Epithelial cell of esophagus (primary cell): ENCODE measurements at regions not wholly inside any gene's neighbourhood (a gene's known extent, or its start where the extent isn't known, plus 50 kb on each side); places are given as distances from the start of the nearest gene placed in this dataset.
A peak's percentile ranks its signal among the peaks of the same experiment; 100 is the strongest.
"Not testable (repeated sequence)": the region's sequence is repeated elsewhere in the genome, so short reads cannot be mapped to it uniquely, and the experiment has no call there.

Experiments used
- DNase-seq: peaks from one replicate; pipeline ENCODE4 v3.0.0; 2010; ENCODE audit warnings: low read depth
- H3K4me3 ChIP-seq: 2 replicates; pipeline ENCODE4 v1.5.1; 2011; ENCODE audit warnings: mild to moderate bottlenecking, low read length, control low read depth
- TF ChIP-seq, protein P1 (sequence below): IDR thresholded peaks from 2 replicates; pipeline ENCODE4 v1.5.1; 2011; ENCODE audit warnings: low read depth, mild to moderate bottlenecking, low read length, control low read depth, inconsistent platforms; ENCODE audit not compliant: insufficient read depth; ENCODE audit errors: missing control alignments

DNA sequence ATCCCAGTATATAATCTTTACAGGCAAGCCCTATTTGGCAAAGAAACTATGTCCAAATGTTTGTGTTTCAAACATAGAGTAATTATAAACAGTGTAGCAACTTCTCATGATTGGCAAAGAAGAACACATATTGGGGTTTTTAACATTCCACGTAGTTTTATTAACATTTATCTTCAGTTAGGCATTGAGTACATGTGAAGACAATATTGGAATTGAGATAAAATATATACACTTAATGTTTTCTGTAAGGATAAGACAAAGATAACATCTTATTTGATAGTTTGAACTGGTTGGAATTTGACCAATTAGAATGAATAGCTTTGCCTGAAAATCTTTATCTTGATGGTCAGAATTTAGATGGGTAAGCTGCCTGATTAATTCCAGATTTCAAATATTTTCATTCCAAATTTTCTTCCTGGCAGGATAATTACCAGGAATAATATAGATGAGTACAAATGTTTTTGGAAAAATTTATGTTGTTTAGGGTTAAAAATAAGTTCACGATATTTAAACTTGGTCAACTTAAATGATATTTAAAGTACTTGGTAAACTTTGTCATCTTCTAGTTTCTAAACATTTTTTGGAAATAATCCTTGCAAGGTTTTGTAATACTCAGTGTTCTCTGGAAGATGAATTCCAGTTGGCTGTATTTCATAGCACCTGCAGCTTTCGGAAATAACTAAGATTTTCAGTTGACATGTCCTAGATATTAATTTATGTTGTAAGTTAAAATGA is 536.5 kb upstream of the SPRY2 start:
- no peak for DNase-seq
- TF ChIP-seq, protein P1, sequence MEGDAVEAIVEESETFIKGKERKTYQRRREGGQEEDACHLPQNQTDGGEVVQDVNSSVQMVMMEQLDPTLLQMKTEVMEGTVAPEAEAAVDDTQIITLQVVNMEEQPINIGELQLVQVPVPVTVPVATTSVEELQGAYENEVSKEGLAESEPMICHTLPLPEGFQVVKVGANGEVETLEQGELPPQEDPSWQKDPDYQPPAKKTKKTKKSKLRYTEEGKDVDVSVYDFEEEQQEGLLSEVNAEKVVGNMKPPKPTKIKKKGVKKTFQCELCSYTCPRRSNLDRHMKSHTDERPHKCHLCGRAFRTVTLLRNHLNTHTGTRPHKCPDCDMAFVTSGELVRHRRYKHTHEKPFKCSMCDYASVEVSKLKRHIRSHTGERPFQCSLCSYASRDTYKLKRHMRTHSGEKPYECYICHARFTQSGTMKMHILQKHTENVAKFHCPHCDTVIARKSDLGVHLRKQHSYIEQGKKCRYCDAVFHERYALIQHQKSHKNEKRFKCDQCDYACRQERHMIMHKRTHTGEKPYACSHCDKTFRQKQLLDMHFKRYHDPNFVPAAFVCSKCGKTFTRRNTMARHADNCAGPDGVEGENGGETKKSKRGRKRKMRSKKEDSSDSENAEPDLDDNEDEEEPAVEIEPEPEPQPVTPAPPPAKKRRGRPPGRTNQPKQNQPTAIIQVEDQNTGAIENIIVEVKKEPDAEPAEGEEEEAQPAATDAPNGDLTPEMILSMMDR = no peak

GRCh38 chr13:80873589-80873988 is 532.7 kb upstream of the SPRY2 start:
- TF ChIP-seq, protein P1 = no peak
- no peak overlapping the region for H3K4me3 ChIP-seq
- peak; percentile 50 for DNase-seq

More for the DNA sequence above, 536.5 kb upstream of the SPRY2 start:
- no peak overlapping the region for H3K4me3 ChIP-seq

DNA sequence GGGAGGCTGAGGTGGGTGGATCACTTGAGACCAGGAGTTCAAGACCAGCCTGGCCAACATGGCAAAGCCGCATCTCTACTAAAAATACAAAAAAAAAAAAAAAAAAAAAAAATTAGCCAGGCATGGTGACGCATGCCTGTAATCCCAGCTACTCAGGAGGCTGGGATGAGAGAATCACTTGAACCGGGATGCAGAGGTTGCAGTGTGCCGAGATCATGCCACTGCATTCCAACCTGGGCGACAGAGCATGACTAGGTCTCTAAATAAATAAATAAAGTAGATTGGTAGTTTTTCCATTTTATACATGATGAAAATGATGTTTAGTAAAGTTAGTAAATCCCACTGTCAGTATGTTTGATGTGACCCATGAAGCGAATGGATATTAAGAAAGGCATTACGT is 531.0 kb upstream of the SPRY2 start:
- DNase-seq = peak; percentile 41
- H3K4me3 ChIP-seq = not testable (repeated sequence)

GRCh38 chr13:80871481-80871880 is 530.6 kb upstream of the SPRY2 start:
- no peak overlapping the region for H3K4me3 ChIP-seq
- TF ChIP-seq, protein P1 = no peak
- peak; percentile 84 for DNase-seq

GRCh38 chr13:80870186-80870585 is 529.3 kb upstream of the SPRY2 start:
- peak; percentile 76 for DNase-seq
- TF ChIP-seq, protein P1 = no peak

GRCh38 chr13:80866921-80867320 is 526.0 kb upstream of the SPRY2 start:
- TF ChIP-seq, protein P1 = no peak
- no peak for DNase-seq
- H3K4me3 ChIP-seq = no peak overlapping the region

More at GRCh38 chr13:80870186-80870585, 529.3 kb upstream of the SPRY2 start:
- no peak overlapping the region for H3K4me3 ChIP-seq

DNA sequence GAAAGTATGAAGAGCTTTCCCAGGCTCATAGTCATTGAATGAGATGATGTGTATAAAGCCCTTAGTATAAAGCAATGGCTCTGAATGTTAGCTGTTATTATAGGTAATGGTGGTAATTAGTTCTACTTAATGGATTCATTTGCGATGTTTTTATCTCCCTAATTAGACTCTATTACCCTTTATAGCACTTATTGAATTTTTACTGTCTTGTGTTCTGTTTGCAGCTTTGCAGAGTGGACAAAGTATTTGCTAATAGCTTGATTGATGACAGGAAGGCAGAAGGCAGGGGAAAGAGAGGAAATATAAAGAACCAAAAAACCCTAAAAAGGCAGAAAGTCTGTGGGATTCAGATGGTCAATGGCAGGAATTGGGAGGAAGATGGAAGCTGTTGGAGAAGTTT is 524.4 kb upstream of the SPRY2 start:
- TF ChIP-seq, protein P1 = no peak
- H3K4me3 ChIP-seq = no peak overlapping the region
- no peak for DNase-seq
